PC-3 (cell line): ENCODE measurements at regions not wholly inside any gene's neighbourhood (a gene's known extent, or its start where the extent isn't known, plus 50 kb on each side); places are given as distances from the start of the nearest gene placed in this dataset.

Experiments
- ATAC-seq: fragments of 200-7000 bp; cut with Tn5 transposase; 2 replicates; pipeline ENCODE4 v1.9.1; 2020; ENCODE audit warnings: mild to moderate bottlenecking, moderate library complexity
- BruUV-seq: library from RNA; stranded (reverse); fragments of 400-500 nt; replicated peaks from 2 replicates; lab custom pipeline; 2021; lab: Mats Ljungman, UMichigan
- CTCF ChIA-PET: fragments of 300-600 bp; sonication (Branson Sonifier 250); formaldehyde crosslinking; loops from one replicate; lab custom pipeline; 2022; ENCODE audit warnings: antibody characterized with exemption; lab: Charles Lee
- POLR2A ChIA-PET: fragments of 300-600 bp; sonication (Branson Sonifier 250); formaldehyde crosslinking; loops from one replicate; lab custom pipeline; 2022; ENCODE audit warnings: antibody characterized with exemption; ENCODE audit not compliant: unreplicated experiment; lab: Charles Lee
- DNase-seq: peaks from one replicate; pipeline ENCODE4 v3.0.0-alpha.2; 2015
- H2AFZ ChIP-seq: fragments of 300-600 bp; sonication (generic); 2 replicates; pipeline ENCODE4 v1.6.0; 2016; ENCODE audit warnings: antibody characterized with exemption, low read length
- H3F3A ChIP-seq: fragments of 300-600 bp; sonication (generic); one replicate; pipeline ENCODE4 v1.6.0; 2017; ENCODE audit warnings: antibody characterized with exemption, low read length, control low read depth, mild to moderate bottlenecking; ENCODE audit not compliant: unreplicated experiment
- H3K27ac ChIP-seq: fragments of 300-600 bp; sonication (generic); 2 replicates; pipeline ENCODE4 v1.5.1; 2016; ENCODE audit warnings: mild to moderate bottlenecking, low read length
- H3K27me3 ChIP-seq: fragments of 300-600 bp; sonication (generic); 2 replicates; pipeline ENCODE4 v1.6.1; 2016; ENCODE audit warnings: low read length, mixed read lengths
- H3K36me3 ChIP-seq: fragments of 300-600 bp; sonication (generic); 2 replicates; pipeline ENCODE4 v1.6.1; 2016; ENCODE audit warnings: low read depth, mixed run types, low read length, mixed read lengths
- H3K4me1 ChIP-seq: fragments of 300-600 bp; sonication (generic); 2 replicates; pipeline ENCODE4 v1.5.1; 2016; ENCODE audit warnings: low read length; ENCODE audit not compliant: insufficient read depth
- H3K4me2 ChIP-seq: fragments of 300-600 bp; sonication (generic); 2 replicates; pipeline ENCODE4 v1.6.0; 2016; ENCODE audit warnings: low read length
- H3K4me3 ChIP-seq: fragments of 300-600 bp; sonication (generic); 2 replicates; pipeline ENCODE4 v1.5.1; 2016; ENCODE audit warnings: mild to moderate bottlenecking, low read length, mixed read lengths
- H3K79me2 ChIP-seq: fragments of 300-600 bp; sonication (generic); 2 replicates; pipeline ENCODE4 v1.6.1; 2017; ENCODE audit warnings: low read length, mixed read lengths
- H3K9ac ChIP-seq: fragments of 300-600 bp; sonication (generic); 2 replicates; pipeline ENCODE4 v1.6.0; 2016; ENCODE audit warnings: mild to moderate bottlenecking, low read length
- H3K9me2 ChIP-seq: fragments of 300-600 bp; sonication (generic); replicated peaks from 2 replicates; pipeline ENCODE4 v1.6.1; 2016; ENCODE audit warnings: mixed run types, low read length, mixed read lengths
- H3K9me3 ChIP-seq: fragments of 300-600 bp; sonication (generic); 2 replicates; pipeline ENCODE4 v1.6.1; 2016; ENCODE audit warnings: low read length, mixed read lengths
- H4K20me1 ChIP-seq: fragments of 300-600 bp; sonication (generic); 2 replicates; pipeline ENCODE4 v1.6.1; 2016; ENCODE audit warnings: low read length, mixed read lengths
- CTCF ChIP-seq: fragments of 300-600 bp; sonication (generic); conservative IDR thresholded peaks from 2 replicates; pipeline ENCODE4 v1.5.1; 2017; ENCODE audit warnings: antibody characterized with exemption, low read depth, mild to moderate bottlenecking, low read length
- EZH2 ChIP-seq: fragments of 300-600 bp; sonication (generic); IDR thresholded peaks from one replicate; pipeline ENCODE4 v1.6.1; 2017; ENCODE audit warnings: antibody characterized with exemption, mild to moderate bottlenecking, low read length; ENCODE audit not compliant: unreplicated experiment
- EZH2phosphoT487 ChIP-seq: fragments of 300-600 bp; sonication (generic); IDR thresholded peaks from 2 replicates; pipeline ENCODE4 v1.6.1; 2018; ENCODE audit warnings: mild to moderate bottlenecking, antibody characterized with exemption, low read length, borderline replicate concordance
- intact Hi-C: fragments of 100-400 bp; cut with micrococcal nuclease; formaldehyde crosslinking; loops from 2 replicates; pipeline ENCODE4 v1.9.0; 2023

- Histone ChIP-seq H3K9me3 (no peaks in the 10 kb centered on the region), H2AFZ (no peak overlapping the region), H3K4me3 (no peak overlapping the region), H3K36me3 (no peaks in the 10 kb centered on the region), H4K20me1 (no peaks in the 10 kb centered on the region), H3K4me1 (no peaks in the 10 kb centered on the region), H3K9me2 (no peaks in the 10 kb centered on the region), H3K9ac (no peak overlapping the region), H3K27ac (no peak overlapping the region), H3K4me2 (no peak overlapping the region), H3F3A (no peaks in the 10 kb centered on the region), H3K79me2 (no peaks in the 10 kb centered on the region), H3K27me3 (no peaks in the 10 kb centered on the region)
- intact Hi-C loops = no loop called here
- BruUV-seq = no TSS peak
- CTCF ChIA-PET = no interaction called here
- no peak for DNase-seq
- ATAC-seq = no peak
- TF ChIP-seq EZH2phosphoT487 (no peak), EZH2 (no peak), CTCF (no peak)
- POLR2A ChIA-PET = no interaction called here
Measured at GRCh38 chr6:167643223-167643622, 183.5 kb upstream of the AFDN start.

- H3K27me3 ChIP-seq = no peaks in the 10 kb centered on the region
- H2AFZ ChIP-seq = no peak overlapping the region
- no peak overlapping the region for H3K4me2 ChIP-seq
- no peak overlapping the region for H3K9ac ChIP-seq
- no peak overlapping the region for H3K4me3 ChIP-seq
- intact Hi-C loops = no loop called here
- BruUV-seq = no TSS peak
- ChIA-PET POLR2A (no interaction called here), CTCF (no interaction called here)
- no peaks in the 10 kb centered on the region for H3K36me3 ChIP-seq
- no peaks in the 10 kb centered on the region for H4K20me1 ChIP-seq
- no peaks in the 10 kb centered on the region for H3K79me2 ChIP-seq
- TF ChIP-seq EZH2phosphoT487 = no peak
- no peak for TF ChIP-seq CTCF
- no peak for TF ChIP-seq EZH2
- ATAC-seq (no peak), DNase-seq (no peak)
- H3F3A ChIP-seq = no peaks in the 10 kb centered on the region
- H3K9me3 ChIP-seq = no peaks in the 10 kb centered on the region
- H3K9me2 ChIP-seq = no peaks in the 10 kb centered on the region
- no peak overlapping the region for H3K27ac ChIP-seq
- H3K4me1 ChIP-seq = no peaks in the 10 kb centered on the region
Measured at GRCh38 chr6:167643716-167644115, 183.0 kb upstream of the AFDN start.

- ChIA-PET CTCF (no interaction called here), POLR2A (no interaction called here)
- no peak overlapping the region for H3K4me2 ChIP-seq
- no peak for ATAC-seq
- no peaks in the 10 kb centered on the region for H3K27me3 ChIP-seq
- no peak overlapping the region for H2AFZ ChIP-seq
- H3K9me3 ChIP-seq = no peaks in the 10 kb centered on the region
- H3F3A ChIP-seq = no peaks in the 10 kb centered on the region
- DNase-seq = no peak
- no peak overlapping the region for H3K9ac ChIP-seq
- no peaks in the 10 kb centered on the region for H3K79me2 ChIP-seq
- H4K20me1 ChIP-seq = no peaks in the 10 kb centered on the region
- no peak overlapping the region for H3K27ac ChIP-seq
- no peaks in the 10 kb centered on the region for H3K9me2 ChIP-seq
- BruUV-seq = no TSS peak
- no peaks in the 10 kb centered on the region for H3K4me1 ChIP-seq
- TF ChIP-seq EZH2 = no peak
- no peak for TF ChIP-seq EZH2phosphoT487
- TF ChIP-seq CTCF = no peak
- no peaks in the 10 kb centered on the region for H3K36me3 ChIP-seq
- H3K4me3 ChIP-seq = no peak overlapping the region
- intact Hi-C loops = no loop called here
Measured at GRCh38 chr6:167644412-167645132, 182.1 kb upstream of the AFDN start.
